ENCODE measurements at regions not wholly inside any gene's neighbourhood (a gene's known extent, or its start where the extent isn't known, plus 50 kb on each side); places are given as distances from the start of the nearest gene placed in this dataset.

DNA sequence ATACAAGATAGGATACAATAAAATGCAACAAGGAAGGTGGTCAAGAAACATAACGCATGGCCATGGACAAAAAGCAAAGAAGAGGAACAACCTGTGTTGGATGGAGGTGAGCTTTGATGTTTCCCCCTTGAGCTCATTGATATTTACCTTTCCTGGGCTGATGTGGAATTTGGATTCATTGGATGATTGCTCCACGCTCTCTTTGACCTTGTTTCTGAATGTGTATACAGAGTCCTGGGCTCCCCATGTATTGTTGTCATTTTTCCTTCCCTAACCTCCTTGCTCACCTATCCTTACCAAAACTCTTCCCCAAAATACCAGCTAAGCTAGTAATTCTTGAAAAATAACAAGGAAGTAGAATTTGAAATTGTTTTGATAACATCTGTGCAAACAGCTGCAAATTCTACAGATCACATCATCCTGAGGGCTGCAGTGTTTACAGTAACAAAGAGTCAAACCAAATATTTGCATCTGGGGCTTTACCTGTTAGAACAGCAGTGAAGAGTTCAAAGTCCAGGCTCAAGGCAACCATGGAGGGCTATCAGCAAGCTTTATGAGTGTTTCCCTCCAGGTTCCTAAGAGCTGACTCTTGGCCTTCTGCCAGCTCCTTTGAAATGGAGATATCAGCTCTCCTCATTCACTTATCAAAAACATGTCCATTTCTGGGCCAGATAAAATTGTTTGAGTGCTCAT lies 214.3 kb upstream of the MARCKS start:
- Histone ChIP-seq H3K27ac (peak overlapping the region; percentile 5), H3K4me2 (ENCODE audit: low read length) (peak overlapping the region; percentile 43), H2AFZ (no peak overlapping the region), H3K4me3 (ENCODE audit: low read depth, low read length) (peak overlapping the region; percentile 9), H3K27me3 (ENCODE audit: control insufficient read depth, insufficient read depth, low read length) (no peaks in the 10 kb centered on the region), H3K9me3 (ENCODE audit: control insufficient read depth, low read length) (no peaks in the 10 kb centered on the region), H3K9ac (no peak overlapping the region), H3K79me2 (no peaks in the 10 kb centered on the region), H3K36me3 (ENCODE audit: control insufficient read depth, insufficient read depth, low read length) (no peaks in the 10 kb centered on the region), H3K4me1 (peaks cover 12% of the 10 kb centered on the region)
- no peak for TF ChIP-seq CTCF (IDR thresholded peaks at IDR 0.05)

DNA sequence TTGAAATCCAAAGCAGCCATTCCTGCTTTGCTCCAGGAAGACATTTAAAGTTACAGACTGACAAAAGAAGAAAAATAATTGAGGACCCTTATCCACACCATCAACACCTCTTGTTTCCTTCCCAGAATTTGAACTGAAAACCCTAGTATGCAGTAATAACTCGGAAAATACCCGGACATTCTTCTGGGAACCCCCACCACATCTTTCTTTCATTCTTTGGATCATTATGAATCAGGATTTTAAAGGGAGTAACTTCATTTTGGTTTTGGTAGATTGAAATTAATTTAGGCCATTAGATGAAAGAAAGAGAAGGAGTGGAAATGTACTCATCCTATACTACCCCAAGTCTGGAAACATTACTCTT lies 213.8 kb upstream of the MARCKS start:
- no peak overlapping the region for H3K9ac ChIP-seq
- H3K4me1 ChIP-seq = peaks cover 12% of the 10 kb centered on the region
- TF ChIP-seq CTCF (IDR thresholded peaks at IDR 0.05) = no peak
- peak overlapping the region; percentile 23 for H3K4me2 ChIP-seq (ENCODE audit: low read length)
- H3K27me3 ChIP-seq (ENCODE audit: control insufficient read depth, insufficient read depth, low read length) = no peaks in the 10 kb centered on the region
- H3K27ac ChIP-seq = peak overlapping the region; percentile 5
- no peaks in the 10 kb centered on the region for H3K9me3 ChIP-seq (ENCODE audit: control insufficient read depth, low read length)
- no peak overlapping the region for H2AFZ ChIP-seq
- H3K79me2 ChIP-seq = no peaks in the 10 kb centered on the region
- no peak overlapping the region for H3K4me3 ChIP-seq (ENCODE audit: low read depth, low read length)
- H3K36me3 ChIP-seq (ENCODE audit: control insufficient read depth, insufficient read depth, low read length) = no peaks in the 10 kb centered on the region

DNA sequence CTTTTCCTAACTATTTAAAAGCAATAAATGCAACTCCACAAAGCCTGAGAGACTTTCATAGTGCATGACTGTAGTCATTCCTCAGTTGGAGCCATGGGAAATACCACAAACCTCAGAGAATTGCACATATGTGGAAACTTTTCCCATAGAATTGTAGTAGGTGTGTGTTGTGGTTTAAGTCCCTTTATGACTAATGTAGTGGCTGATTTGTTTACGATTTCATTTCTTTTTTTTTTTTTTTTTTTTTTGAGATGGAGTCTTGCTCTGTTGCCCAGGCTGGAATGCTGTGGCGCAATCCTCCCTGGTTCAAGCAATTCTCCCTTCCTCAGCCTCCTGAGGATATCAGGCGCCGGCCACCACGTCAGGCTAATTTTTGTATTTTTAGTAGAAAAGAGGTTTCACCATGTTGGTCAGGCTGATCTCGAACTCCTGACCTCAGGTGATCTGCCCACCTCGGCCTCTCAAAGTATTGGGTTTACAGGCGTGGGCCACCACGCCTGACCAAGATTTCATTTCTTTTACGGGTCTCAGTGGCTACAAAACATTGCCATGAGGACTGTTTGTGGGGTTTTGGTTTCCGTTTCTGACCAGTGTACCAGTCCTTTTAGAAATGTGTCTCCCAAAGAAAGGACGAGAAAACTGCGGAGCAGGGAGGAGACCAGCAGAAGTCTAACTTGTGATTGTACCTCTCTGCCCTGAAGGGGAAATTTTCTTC lies 212.1 kb upstream of the MARCKS start:
- no peak overlapping the region for H3K9ac ChIP-seq

GRCh38 chr6:113645576-113645970 lies 211.6 kb upstream of the MARCKS start:
- TF ChIP-seq CTCF (IDR thresholded peaks at IDR 0.05) = no peak
- Histone ChIP-seq H3K79me2 (no peaks in the 10 kb centered on the region), H3K27me3 (ENCODE audit: control insufficient read depth, insufficient read depth, low read length) (no peaks in the 10 kb centered on the region), H3K9me3 (ENCODE audit: control insufficient read depth, low read length) (no peaks in the 10 kb centered on the region), H3K4me2 (ENCODE audit: low read length) (no peak overlapping the region), H3K9ac (no peak overlapping the region), H3K4me1 (peaks cover 12% of the 10 kb centered on the region), H3K27ac (no peak overlapping the region), H2AFZ (peak overlapping the region; percentile 35), H3K36me3 (ENCODE audit: control insufficient read depth, insufficient read depth, low read length) (no peaks in the 10 kb centered on the region), H3K4me3 (ENCODE audit: low read depth, low read length) (no peak overlapping the region)

More for the DNA sequence above, 212.1 kb upstream of the MARCKS start:
- Histone ChIP-seq H3K79me2 (no peaks in the 10 kb centered on the region), H3K36me3 (ENCODE audit: control insufficient read depth, insufficient read depth, low read length) (no peaks in the 10 kb centered on the region), H3K9me3 (ENCODE audit: control insufficient read depth, low read length) (no peaks in the 10 kb centered on the region), H3K4me1 (peaks cover 12% of the 10 kb centered on the region), H3K27me3 (ENCODE audit: control insufficient read depth, insufficient read depth, low read length) (no peaks in the 10 kb centered on the region), H2AFZ (no peak overlapping the region), H3K27ac (no peak overlapping the region), H3K4me3 (ENCODE audit: low read depth, low read length) (no peak overlapping the region), H3K4me2 (ENCODE audit: low read length) (no peak overlapping the region)
- no peak for TF ChIP-seq CTCF (IDR thresholded peaks at IDR 0.05)
